ENCODE measurements at regions not wholly inside any gene's neighbourhood (a gene's known extent, or its start where the extent isn't known, plus 50 kb on each side); places are given as distances from the start of the nearest gene placed in this dataset.
"Not testable (repeated sequence)": the region's sequence is repeated elsewhere in the genome, so short reads cannot be mapped to it uniquely, and the experiment has no call there.

GRCh38 chr2:64273524-64274398 lies 129.5 kb upstream of the PELI1 start:
- peak overlapping the region; percentile 11 to 58 for H3K27ac ChIP-seq (ENCODE audit: low read depth in 1 of 2, low read length in 1 of 2)

GRCh38 chr2:64274399-64275173 lies 130.4 kb upstream of the PELI1 start:
- H3K27ac ChIP-seq (ENCODE audit: low read depth in 1 of 2, low read length in 1 of 2) = no peak overlapping the region
- 88% methylated on average over 2 of the region's 2 CpGs for WGBS
- H3K4me1 ChIP-seq (ENCODE audit: control insufficient read depth in 2 of 2, insufficient read depth in 2 of 2, low read length in 2 of 2) = peaks cover 0 to 11% of the 10 kb centered on the region in 2 donors

More at GRCh38 chr2:64273524-64274398, 129.5 kb upstream of the PELI1 start:
- no peaks in the 10 kb centered on the region for H3K27me3 ChIP-seq (ENCODE audit: control insufficient read depth in 2 of 2, insufficient read depth in 1 of 2, low read length in 1 of 2)
- WGBS = 59% methylated on average over 6 of the region's 6 CpGs
- H3K4me1 ChIP-seq (ENCODE audit: control insufficient read depth in 2 of 2, insufficient read depth in 2 of 2, low read length in 2 of 2) = peaks cover 0 to 11% of the 10 kb centered on the region in 2 donors
- peaks cover 0 to 6% of the 10 kb centered on the region in 2 donors for H3K9me3 ChIP-seq (ENCODE audit: control insufficient read depth in 2 of 2, insufficient read depth in 1 of 2, low read length in 1 of 2)
- H3K36me3 ChIP-seq (ENCODE audit: control insufficient read depth in 2 of 2, insufficient read depth in 2 of 2, low read length in 1 of 2) = no peaks in the 10 kb centered on the region
- no peak overlapping the region for H3K4me3 ChIP-seq (ENCODE audit: low read length in 2 of 2)
- DNase-seq (ENCODE audit: low read depth in 6 of 9, low spot score in 9 of 9) = no peak

GRCh38 chr2:64275174-64275466 lies 130.9 kb upstream of the PELI1 start:
- Histone ChIP-seq H3K27me3 (ENCODE audit: control insufficient read depth in 2 of 2, insufficient read depth in 1 of 2, low read length in 1 of 2) (no peaks in the 10 kb centered on the region), H3K4me1 (ENCODE audit: control insufficient read depth in 2 of 2, insufficient read depth in 2 of 2, low read length in 2 of 2) (peaks cover 0 to 11% of the 10 kb centered on the region in 2 donors), H3K27ac (ENCODE audit: low read depth in 1 of 2, low read length in 1 of 2) (no peak overlapping the region), H3K4me3 (ENCODE audit: low read length in 2 of 2) (no peak overlapping the region), H3K9me3 (ENCODE audit: control insufficient read depth in 2 of 2, insufficient read depth in 1 of 2, low read length in 1 of 2) (peaks cover 0 to 6% of the 10 kb centered on the region in 2 donors), H3K36me3 (ENCODE audit: control insufficient read depth in 2 of 2, insufficient read depth in 2 of 2, low read length in 1 of 2) (no peaks in the 10 kb centered on the region)
- DNase-seq (ENCODE audit: low read depth in 6 of 9, low spot score in 9 of 9) = no peak

More at GRCh38 chr2:64274399-64275173, 130.4 kb upstream of the PELI1 start:
- H3K27me3 ChIP-seq (ENCODE audit: control insufficient read depth in 2 of 2, insufficient read depth in 1 of 2, low read length in 1 of 2) = no peaks in the 10 kb centered on the region
- H3K9me3 ChIP-seq (ENCODE audit: control insufficient read depth in 2 of 2, insufficient read depth in 1 of 2, low read length in 1 of 2) = peaks cover 0 to 6% of the 10 kb centered on the region in 2 donors
- DNase-seq (ENCODE audit: low read depth in 6 of 9, low spot score in 9 of 9) = no peak
- no peak overlapping the region for H3K4me3 ChIP-seq (ENCODE audit: low read length in 2 of 2)
- H3K36me3 ChIP-seq (ENCODE audit: control insufficient read depth in 2 of 2, insufficient read depth in 2 of 2, low read length in 1 of 2) = no peaks in the 10 kb centered on the region

DNA sequence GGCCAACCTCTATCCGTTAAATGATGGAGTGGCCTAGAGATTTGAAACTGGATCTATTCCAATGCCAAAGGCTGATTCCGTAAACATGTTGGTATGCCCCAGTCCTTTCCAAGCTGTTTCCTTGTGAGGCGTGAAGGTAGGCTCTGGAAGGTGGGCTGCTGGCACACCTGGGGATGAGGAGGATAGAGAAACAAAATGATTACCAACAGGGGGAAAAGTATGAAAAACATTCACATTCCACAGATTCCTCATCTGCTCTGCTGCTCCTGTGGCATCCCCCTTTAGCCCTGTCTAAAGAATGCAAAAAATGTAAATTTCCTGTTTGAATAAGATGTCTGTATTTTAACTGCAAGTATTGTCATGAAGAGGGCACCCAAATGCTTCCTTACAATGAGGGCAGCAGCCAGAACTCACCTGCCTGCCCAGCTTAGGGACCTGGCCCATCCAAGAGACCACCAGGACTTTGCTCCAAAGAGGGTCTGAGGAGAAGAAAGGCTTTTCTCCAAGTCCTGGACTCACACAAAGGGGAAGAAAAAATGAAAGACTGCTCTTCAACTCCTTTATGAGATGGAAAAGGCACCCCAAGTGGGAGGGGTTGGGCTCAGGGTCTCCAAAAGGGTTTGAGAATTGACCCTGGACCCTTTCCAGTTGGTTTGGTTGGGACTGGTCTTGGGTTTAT lies 132.3 kb upstream of the PELI1 start:
- Histone ChIP-seq H3K4me1 (ENCODE audit: control insufficient read depth in 2 of 2, insufficient read depth in 2 of 2, low read length in 2 of 2) (peaks cover 0 to 11% of the 10 kb centered on the region in 2 donors), H3K9me3 (ENCODE audit: control insufficient read depth in 2 of 2, insufficient read depth in 1 of 2, low read length in 1 of 2) (no peaks in the 10 kb centered on the region), H3K36me3 (ENCODE audit: control insufficient read depth in 2 of 2, insufficient read depth in 2 of 2, low read length in 1 of 2) (no peaks in the 10 kb centered on the region), H3K27ac (ENCODE audit: low read depth in 1 of 2, low read length in 1 of 2) (no peak overlapping the region), H3K4me3 (ENCODE audit: low read length in 2 of 2) (no peak overlapping the region), H3K27me3 (ENCODE audit: control insufficient read depth in 2 of 2, insufficient read depth in 1 of 2, low read length in 1 of 2) (no peaks in the 10 kb centered on the region)
- no peak for DNase-seq (ENCODE audit: low read depth in 6 of 9, low spot score in 9 of 9)
- 97% methylated on average over 3 of the region's 3 CpGs for WGBS

GRCh38 chr2:64277101-64277849 lies 133.1 kb upstream of the PELI1 start:
- DNase-seq (ENCODE audit: low read depth in 6 of 9, low spot score in 9 of 9) = no peak
- Histone ChIP-seq H3K4me3 (ENCODE audit: low read length in 2 of 2) (no peak overlapping the region), H3K9me3 (ENCODE audit: control insufficient read depth in 2 of 2, insufficient read depth in 1 of 2, low read length in 1 of 2) (no peaks in the 10 kb centered on the region), H3K27ac (ENCODE audit: low read depth in 1 of 2, low read length in 1 of 2) (no peak overlapping the region), H3K36me3 (ENCODE audit: control insufficient read depth in 2 of 2, insufficient read depth in 2 of 2, low read length in 1 of 2) (no peaks in the 10 kb centered on the region), H3K4me1 (ENCODE audit: control insufficient read depth in 2 of 2, insufficient read depth in 2 of 2, low read length in 2 of 2) (peaks cover 0 to 11% of the 10 kb centered on the region in 2 donors), H3K27me3 (ENCODE audit: control insufficient read depth in 2 of 2, insufficient read depth in 1 of 2, low read length in 1 of 2) (no peaks in the 10 kb centered on the region)
- WGBS = 79% methylated on average over 9 of the region's 9 CpGs

DNA sequence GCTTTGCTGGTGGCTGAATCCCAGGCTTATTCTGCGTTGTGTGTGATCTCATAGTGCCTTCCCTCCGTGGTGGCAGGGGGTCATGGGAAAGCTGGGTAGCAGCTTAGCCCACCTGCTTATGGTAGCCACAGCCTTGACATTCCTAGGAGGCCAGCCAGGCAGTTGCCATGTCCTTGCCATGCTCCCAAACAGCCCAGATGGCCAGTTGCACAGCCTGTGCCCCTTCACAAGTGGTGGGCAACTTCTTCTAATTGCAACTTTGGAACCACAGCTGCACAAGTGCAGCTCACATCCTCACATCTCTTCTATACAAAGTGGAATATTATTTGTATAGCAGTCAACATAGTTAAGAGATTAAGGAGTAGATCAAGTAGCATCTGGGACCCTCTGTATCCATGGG lies 136.6 kb upstream of the PELI1 start:
- not testable (repeated sequence) for H3K27ac ChIP-seq (ENCODE audit: low read depth in 1 of 2, low read length in 1 of 2); H3K36me3 ChIP-seq (ENCODE audit: control insufficient read depth in 2 of 2, insufficient read depth in 2 of 2, low read length in 1 of 2); H3K27me3 ChIP-seq (ENCODE audit: control insufficient read depth in 2 of 2, insufficient read depth in 1 of 2, low read length in 1 of 2); DNase-seq (ENCODE audit: low read depth in 6 of 9, low spot score in 9 of 9); H3K4me3 ChIP-seq (ENCODE audit: low read length in 2 of 2)
- H3K4me1 ChIP-seq (ENCODE audit: control insufficient read depth in 2 of 2, insufficient read depth in 2 of 2, low read length in 2 of 2) = peaks cover 24 to 34% of the 10 kb centered on the region in 2 donors
- H3K9me3 ChIP-seq (ENCODE audit: control insufficient read depth in 2 of 2, insufficient read depth in 1 of 2, low read length in 1 of 2) = peaks cover 0 to 11% of the 10 kb centered on the region in 2 donors
- no CpG with 5 or more reads among the region's 2 CpGs for WGBS

- no peaks in the 10 kb centered on the region for H3K27me3 ChIP-seq (ENCODE audit: control insufficient read depth in 2 of 2, insufficient read depth in 1 of 2, low read length in 1 of 2)
- peaks cover 0 to 11% of the 10 kb centered on the region in 2 donors for H3K9me3 ChIP-seq (ENCODE audit: control insufficient read depth in 2 of 2, insufficient read depth in 1 of 2, low read length in 1 of 2)
- H3K27ac ChIP-seq (ENCODE audit: low read depth in 1 of 2, low read length in 1 of 2) = peak overlapping the region; percentile 93 to 94
- H3K4me1 ChIP-seq (ENCODE audit: control insufficient read depth in 2 of 2, insufficient read depth in 2 of 2, low read length in 2 of 2) = peaks cover 24 to 34% of the 10 kb centered on the region in 2 donors
- WGBS = 97% methylated on average over 5 of the region's 5 CpGs
- H3K4me3 ChIP-seq (ENCODE audit: low read length in 2 of 2) = no peak overlapping the region
- no peaks in the 10 kb centered on the region for H3K36me3 ChIP-seq (ENCODE audit: control insufficient read depth in 2 of 2, insufficient read depth in 2 of 2, low read length in 1 of 2)
- DNase-seq (ENCODE audit: low read depth in 6 of 9, low spot score in 9 of 9) = peak in 1 of 9 donors; percentile 9
These were observed 138.9 kb upstream of the PELI1 start for GRCh38 chr2:64283006-64283570.

DNA sequence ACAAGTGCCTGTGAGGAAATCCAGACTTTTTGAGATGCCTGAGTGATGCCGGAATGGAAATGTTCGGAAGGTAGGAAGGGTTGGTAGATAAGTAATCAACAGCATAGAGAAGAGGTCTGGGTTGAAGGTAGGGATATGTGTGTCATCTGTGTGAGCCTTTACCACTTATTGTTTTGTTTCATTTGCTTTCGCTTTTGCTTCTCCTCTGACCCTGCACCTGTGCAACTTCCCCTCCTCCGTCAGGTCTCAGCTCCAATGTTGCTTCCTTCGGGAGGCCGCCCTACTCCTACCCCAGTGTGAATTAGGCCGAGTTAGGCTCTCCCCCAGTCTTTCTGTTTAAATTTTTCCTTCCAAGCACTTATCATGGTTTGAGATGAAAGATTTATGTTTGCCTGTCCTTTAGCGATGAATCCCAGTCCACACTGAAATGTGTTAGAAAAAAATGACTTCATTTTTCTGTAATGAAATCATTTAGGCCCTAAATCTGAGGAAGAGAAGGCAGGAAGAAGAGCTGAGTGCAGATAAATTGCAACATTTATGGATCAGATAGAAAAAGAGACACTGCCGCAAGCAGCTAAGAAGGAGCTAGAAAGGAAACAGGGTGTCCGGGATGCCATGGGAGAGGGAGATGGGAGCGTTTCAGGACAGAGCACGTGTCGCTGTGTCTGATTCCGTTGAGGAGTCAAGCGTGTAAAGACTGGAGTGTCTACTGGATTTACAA lies 139.6 kb upstream of the PELI1 start:
- Histone ChIP-seq H3K27me3 (ENCODE audit: control insufficient read depth in 2 of 2, insufficient read depth in 1 of 2, low read length in 1 of 2) (no peaks in the 10 kb centered on the region), H3K36me3 (ENCODE audit: control insufficient read depth in 2 of 2, insufficient read depth in 2 of 2, low read length in 1 of 2) (no peaks in the 10 kb centered on the region), H3K9me3 (ENCODE audit: control insufficient read depth in 2 of 2, insufficient read depth in 1 of 2, low read length in 1 of 2) (peaks cover 0 to 11% of the 10 kb centered on the region in 2 donors), H3K27ac (ENCODE audit: low read depth in 1 of 2, low read length in 1 of 2) (peak overlapping the region; percentile 93 to 94), H3K4me1 (ENCODE audit: control insufficient read depth in 2 of 2, insufficient read depth in 2 of 2, low read length in 2 of 2) (peaks cover 24 to 34% of the 10 kb centered on the region in 2 donors), H3K4me3 (ENCODE audit: low read length in 2 of 2) (peak overlapping the region; percentile 19 to 23)
- DNase-seq (ENCODE audit: low read depth in 6 of 9, low spot score in 9 of 9) = peak in 7 of 9 donors; percentile 48 to 82 (median 57)
- 60% methylated on average over 15 of the region's 15 CpGs for WGBS
